GM19239 (cell line): ENCODE measurements at regions not wholly inside any gene's neighbourhood (a gene's known extent, or its start where the extent isn't known, plus 50 kb on each side); places are given as distances from the start of the nearest gene placed in this dataset.

Experiments
- DNase-seq: peaks from one replicate; pipeline ENCODE4 v3.0.0; 2011; ENCODE audit warnings: low spot score; ENCODE audit not compliant: insufficient read length
- FAIRE-seq: peaks from 2 replicates; lab custom pipeline; 2011; peaks lifted over from hg19 to GRCh38; lab: Jason Lieb, UNC

DNA sequence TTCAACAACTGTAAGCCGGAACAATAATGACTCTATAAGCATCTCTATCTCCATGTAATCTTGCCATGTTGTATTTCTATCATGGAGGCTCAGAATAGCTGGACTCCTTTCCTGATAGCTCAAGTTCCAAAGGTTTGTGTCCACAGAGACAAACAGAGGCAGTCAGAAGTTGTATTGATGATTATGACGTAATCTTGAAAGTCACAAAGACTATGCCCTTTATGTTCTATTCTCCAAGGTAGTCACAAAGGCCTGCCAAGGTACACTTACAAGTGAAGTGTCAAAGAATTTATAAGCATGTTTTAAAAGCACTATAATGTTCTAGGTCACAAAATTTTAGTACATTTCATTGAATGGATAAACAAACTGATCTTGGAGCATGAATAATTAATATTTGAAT lies 542.2 kb downstream of the CDH11 start:
- no peak for FAIRE-seq
- DNase-seq = no peak

DNA sequence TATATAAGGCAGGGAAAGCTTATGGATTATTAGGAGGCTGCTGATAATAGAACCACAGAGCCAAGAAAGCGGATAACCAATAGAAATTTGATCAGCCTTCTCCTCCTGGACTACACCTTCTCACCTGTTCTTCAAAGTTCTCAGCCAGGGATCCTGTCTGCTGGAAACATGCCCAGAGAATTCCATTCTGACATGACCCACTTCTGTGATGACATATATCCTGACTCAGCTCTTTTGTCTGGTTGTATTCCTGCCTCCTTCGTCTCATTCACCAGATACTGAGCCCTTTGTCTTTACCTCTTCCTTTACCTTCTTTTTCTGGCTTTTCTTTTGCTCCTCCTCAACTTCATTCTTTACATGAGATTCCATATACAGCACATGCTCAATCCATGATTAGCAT lies 576.1 kb downstream of the CDH11 start:
- FAIRE-seq = no peak
- DNase-seq = no peak

GRCh38 chr16:64544859-64545258 lies 577.0 kb downstream of the CDH11 start:
- FAIRE-seq (no peak), DNase-seq (no peak)

GRCh38 chr16:64543441-64543840 lies 578.4 kb downstream of the CDH11 start:
- FAIRE-seq = no peak

GRCh38 chr16:64543031-64543430 lies 578.8 kb downstream of the CDH11 start:
- FAIRE-seq (no peak), DNase-seq (no peak)

More at GRCh38 chr16:64543441-64543840, 578.4 kb downstream of the CDH11 start:
- DNase-seq = no peak

DNA sequence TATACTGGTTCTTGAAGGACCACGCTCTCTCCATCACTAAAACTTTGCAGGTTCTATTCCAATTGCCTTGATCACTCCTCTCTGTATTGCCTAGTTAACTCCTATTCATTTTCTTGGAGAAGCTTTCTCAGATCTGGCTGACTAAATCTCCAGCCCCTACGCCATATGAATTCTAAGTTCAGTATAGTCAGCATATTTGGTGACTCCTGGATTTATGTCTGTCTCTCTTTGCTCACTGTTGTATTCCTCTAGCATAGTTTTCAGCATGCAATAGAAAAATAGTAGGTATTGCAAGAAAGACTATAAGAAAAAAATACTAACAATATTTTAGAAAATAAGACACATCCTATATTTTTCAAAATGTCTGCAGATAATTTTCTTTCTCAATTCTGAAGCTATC lies 579.7 kb downstream of the CDH11 start:
- FAIRE-seq (no peak), DNase-seq (no peak)

DNA sequence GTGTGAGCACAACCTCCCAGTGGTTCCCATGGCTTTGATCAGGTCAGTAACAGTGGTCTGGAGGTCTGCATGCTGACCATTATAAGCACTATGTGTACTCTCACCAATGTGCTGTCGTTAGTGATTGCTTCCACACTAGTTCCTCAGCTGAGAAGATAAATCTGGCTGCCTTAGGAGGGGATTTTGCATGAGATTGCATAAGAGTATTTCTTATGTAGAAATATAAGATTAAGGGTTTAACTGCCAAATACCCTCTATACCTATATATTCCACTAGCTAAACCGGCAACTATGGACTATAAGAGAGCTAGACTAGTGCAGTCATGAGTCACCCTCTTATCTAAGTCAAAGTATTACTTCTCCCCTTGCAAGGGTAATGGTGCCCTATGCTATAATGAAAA lies 580.2 kb downstream of the CDH11 start:
- FAIRE-seq = no peak
- DNase-seq = no peak

GRCh38 chr16:64540434-64540833 lies 581.4 kb downstream of the CDH11 start:
- FAIRE-seq (no peak), DNase-seq (no peak)

DNA sequence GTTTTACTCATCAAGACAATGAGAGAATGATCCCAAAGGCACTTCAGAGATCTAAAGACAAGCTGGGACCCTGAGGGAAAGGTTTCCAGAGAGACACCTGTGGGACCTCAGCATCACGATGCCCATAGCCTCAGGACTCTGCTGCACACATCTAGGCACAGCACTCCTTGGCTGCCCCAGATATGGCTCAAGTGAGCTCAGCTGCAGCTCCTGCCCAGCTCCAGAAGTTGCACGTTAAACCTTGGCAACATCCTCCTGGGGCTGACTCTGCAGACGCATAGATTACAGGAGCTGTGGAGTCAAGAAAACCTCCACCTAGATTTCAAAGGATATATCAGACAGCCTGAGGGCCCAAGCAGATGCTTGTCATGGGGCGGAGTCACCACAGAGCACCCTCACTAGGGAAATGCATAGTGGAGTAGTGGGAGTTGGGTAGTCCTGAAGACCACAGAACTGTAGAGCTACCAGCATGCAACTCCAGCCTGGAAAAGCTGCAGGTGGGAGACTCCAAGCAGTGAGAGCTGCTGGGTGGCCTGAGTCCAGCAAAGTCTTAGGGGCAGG lies 582.0 kb downstream of the CDH11 start:
- DNase-seq (no peak), FAIRE-seq (no peak)

GRCh38 chr16:64534180-64534780 lies 587.6 kb downstream of the CDH11 start:
- FAIRE-seq (no peak), DNase-seq (no peak)

DNA sequence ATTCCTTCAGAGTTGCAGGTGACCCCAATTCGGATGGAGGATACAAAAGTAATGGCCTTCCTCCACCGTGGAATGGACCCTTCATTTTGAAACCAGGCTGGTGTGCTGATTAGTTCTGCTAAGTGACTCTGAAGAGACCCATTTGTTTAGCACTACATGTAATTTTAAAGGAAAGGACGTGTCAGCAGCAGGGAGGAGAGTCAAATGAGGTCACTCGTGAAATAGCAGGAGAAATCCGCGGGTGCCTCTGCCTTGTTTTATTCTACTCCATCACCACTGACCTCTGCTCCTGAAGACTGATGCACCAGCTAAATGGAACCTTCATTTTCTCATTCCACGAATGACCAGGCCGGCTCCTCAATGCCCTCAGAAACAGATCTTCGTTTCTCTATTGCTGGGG lies 589.2 kb downstream of the CDH11 start:
- no peak for DNase-seq
- no peak for FAIRE-seq

DNA sequence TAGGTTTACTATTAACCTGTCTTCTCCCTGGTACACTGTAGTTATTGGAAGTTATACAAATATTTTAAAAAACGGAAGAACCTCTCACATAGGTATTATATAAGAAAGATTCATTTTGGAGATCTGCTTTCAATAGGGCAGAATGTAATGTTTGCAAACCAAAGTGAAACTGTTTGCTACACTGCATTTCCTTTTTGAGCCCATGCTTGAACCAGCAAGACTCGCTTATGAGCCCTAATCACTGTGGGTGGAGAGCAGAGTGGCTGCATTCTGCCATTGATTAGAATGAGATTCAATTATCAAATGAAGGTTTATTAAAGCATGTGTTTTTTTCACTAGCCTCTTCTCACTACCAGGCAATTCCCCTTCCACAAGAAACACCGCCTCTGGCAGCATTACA lies 589.7 kb downstream of the CDH11 start:
- FAIRE-seq (no peak), DNase-seq (no peak)

DNA sequence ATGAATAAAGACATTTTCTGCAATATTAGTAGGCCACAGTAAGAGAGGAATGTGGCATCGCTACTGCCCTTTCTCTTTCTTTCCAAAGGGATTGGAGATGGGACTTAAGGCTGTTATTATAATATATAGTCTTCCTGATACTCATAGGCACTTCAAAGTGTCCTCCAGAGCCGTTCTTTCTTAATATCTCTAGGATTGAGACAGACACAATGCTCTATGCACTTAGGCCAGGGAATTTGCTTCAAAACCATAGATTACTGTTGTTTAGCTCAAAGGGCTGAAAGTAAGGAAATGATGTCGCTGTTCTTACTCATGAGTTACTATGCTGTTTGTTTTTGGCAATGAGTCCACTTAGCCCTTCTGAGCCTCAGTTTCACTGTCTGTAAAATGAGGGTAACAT lies 590.5 kb downstream of the CDH11 start:
- DNase-seq (no peak), FAIRE-seq (no peak)

DNA sequence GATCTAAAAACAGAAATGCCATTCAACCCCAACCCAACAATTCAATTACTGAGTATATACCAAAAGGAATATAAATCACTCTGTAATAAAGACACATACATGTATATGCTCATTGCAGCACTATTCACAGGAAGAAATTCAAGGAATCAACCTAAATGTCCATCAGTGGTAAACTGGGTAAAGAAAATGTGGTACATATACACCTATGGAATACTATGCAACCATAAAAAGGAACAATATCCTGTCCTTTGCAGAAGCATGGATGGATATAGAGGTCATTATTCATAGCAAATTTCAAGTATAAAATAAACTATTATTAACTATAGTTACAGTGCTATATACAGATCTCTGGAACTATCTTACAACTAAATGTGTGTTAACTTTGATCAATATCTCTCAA lies 599.3 kb downstream of the CDH11 start:
- no peak for DNase-seq
- no peak for FAIRE-seq

GRCh38 chr16:64513871-64514270 lies 608.0 kb downstream of the CDH11 start:
- no peak for DNase-seq
- FAIRE-seq = no peak

GRCh38 chr16:64507240-64508024 lies 614.4 kb downstream of the CDH11 start:
- DNase-seq (no peak), FAIRE-seq (no peak)

DNA sequence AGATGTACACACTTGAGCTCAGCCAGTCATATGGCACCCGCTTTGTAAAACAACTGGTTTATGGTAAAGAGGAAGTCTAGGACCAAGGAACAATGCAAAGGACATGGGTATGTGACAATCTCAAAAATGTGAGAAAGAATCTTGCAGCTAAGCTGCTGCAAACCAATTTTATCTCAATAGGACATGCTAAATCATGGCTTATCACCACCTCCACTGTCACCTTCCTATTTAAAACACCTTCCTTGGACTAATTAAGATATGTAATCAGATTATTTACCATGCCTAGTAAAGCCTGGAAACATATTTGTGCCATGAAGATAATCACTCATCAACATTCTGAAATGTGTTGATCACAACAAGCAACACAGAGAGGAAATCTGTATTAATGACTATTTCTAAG lies 622.7 kb downstream of the CDH11 start:
- DNase-seq (no peak), FAIRE-seq (no peak)

- DNase-seq = no peak
These were observed 623.5 kb downstream of the CDH11 start for GRCh38 chr16:64498363-64498762.

DNA sequence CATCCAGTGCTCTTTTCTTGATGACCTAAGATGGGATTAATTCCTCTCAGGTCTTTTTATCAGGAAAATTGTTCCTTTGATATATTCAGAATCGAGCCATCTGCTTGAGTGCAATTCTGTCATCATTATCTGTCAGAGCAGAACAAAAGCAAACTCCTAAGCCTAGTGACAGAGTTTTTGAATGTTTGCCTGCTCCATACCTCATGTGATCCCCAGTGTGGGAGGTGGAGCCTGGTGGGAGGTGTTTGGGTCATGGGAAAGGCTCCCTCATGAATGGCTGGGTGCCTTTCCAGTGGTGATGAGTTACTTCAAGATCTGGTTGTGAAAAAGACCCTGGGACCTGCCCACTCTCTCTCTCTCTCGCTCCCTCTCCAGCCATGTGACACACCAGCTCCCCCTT lies 628.2 kb downstream of the CDH11 start:
- DNase-seq (no peak), FAIRE-seq (no peak)

More at GRCh38 chr16:64498363-64498762, 623.5 kb downstream of the CDH11 start:
- FAIRE-seq = no peak

DNA sequence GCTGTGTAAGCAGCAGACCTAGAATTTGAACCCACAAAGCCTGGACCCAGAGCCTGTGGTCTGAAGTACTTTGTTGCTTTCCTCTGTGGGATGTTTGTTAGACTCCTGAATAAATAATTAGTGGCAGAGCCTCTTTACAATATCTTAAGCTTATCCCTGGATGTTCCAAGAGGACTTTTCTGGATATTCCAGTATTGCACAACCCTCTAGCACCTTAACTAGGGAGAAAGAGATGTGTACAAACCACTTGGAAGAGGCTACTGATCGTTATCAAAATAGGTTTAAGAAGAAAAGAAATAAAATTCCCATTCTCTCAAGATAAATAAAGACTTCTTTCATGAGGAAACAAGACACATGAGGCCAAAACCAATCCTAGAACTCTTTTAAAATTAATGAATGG lies 632.4 kb downstream of the CDH11 start:
- no peak for DNase-seq

GRCh38 chr16:64486561-64486960 lies 635.3 kb downstream of the CDH11 start:
- no peak for FAIRE-seq

More for the DNA sequence above, 632.4 kb downstream of the CDH11 start:
- FAIRE-seq = no peak

DNA sequence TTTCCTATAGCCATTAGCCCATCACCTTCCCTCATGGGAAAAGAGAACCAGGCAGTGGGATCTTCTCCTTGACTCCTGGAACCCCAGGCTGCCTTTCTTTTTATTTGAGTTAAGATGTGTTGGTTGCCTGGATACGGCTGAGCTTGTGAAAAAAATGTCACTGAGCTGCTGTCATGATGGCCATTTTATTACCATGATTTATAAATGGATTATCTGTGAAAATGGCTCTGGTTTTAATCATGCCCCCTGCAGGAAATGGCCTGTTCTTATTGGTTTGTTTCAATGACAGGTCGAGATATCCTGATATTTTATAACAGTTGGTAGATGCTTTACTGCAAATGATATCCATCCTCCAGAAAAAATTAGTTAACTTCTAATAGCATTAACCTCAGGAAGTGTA lies 640.4 kb downstream of the CDH11 start:
- no peak for FAIRE-seq
- DNase-seq = no peak

More at GRCh38 chr16:64486561-64486960, 635.3 kb downstream of the CDH11 start:
- DNase-seq = no peak
